Osteocyte (in vitro differentiated cells): ENCODE measurements at regions not wholly inside any gene's neighbourhood (a gene's known extent, or its start where the extent isn't known, plus 50 kb on each side); places are given as distances from the start of the nearest gene placed in this dataset.

ENCODE experiments used
- DNase-seq: peaks from one replicate; pipeline ENCODE4 v3.0.0; 2021; ENCODE audit warnings: mixed read lengths; ENCODE audit not compliant: unreplicated experiment; ENCODE audit errors: extremely low spot score
- H3K27ac Mint-ChIP-seq: one replicate; pipeline ENCODE4 v1.8.0; 2021; ENCODE audit warnings: mild to moderate bottlenecking, mixed read lengths; ENCODE audit not compliant: unreplicated experiment
- H3K27me3 Mint-ChIP-seq: one replicate; pipeline ENCODE4 v1.8.0; 2021; ENCODE audit warnings: mixed read lengths; ENCODE audit not compliant: unreplicated experiment
- H3K36me3 Mint-ChIP-seq: one replicate; pipeline ENCODE4 v1.8.0; 2021; ENCODE audit warnings: mixed read lengths; ENCODE audit not compliant: unreplicated experiment
- H3K4me1 Mint-ChIP-seq: one replicate; pipeline ENCODE4 v1.8.0; 2021; ENCODE audit warnings: mixed read lengths; ENCODE audit not compliant: unreplicated experiment
- H3K4me3 Mint-ChIP-seq: one replicate; pipeline ENCODE4 v1.8.0; 2021; ENCODE audit warnings: mild to moderate bottlenecking, moderate library complexity, mixed read lengths; ENCODE audit not compliant: unreplicated experiment
- H3K9me3 Mint-ChIP-seq: one replicate; pipeline ENCODE4 v1.8.0; 2021; ENCODE audit warnings: mixed read lengths; ENCODE audit not compliant: unreplicated experiment
- TF ChIP-seq, protein P1 (sequence below): fragments of 200-600 bp; sonication (generic); IDR thresholded peaks from 2 replicates; pipeline ENCODE4 v1.5.0; 2021; ENCODE audit warnings: antibody characterized with exemption, mild to moderate bottlenecking, moderate library complexity

DNA sequence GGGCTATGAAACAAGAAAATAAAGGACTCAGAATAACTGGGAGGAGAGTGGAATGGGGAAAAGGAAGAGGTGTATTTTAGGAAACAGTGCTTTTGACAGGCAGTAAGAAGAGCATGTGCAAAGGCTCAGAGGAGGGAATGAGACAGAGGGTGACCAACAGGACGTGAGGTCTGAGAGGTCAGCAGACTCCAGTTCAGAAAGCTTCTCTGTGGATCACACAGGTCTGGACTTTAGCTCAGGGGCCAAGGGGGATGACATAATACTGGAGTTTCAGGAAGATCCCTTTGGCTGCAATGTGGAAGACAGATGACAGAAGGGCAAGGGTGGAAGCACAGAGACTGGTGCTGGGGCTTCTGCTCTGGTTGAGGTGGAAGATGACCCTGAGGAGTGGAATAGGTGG lies 489.9 kb upstream of the CDH5 start:
- no peak overlapping the region for H3K4me3 Mint-ChIP-seq
- DNase-seq: no peak
- H3K27ac Mint-ChIP-seq: no peak overlapping the region
- H3K27me3 Mint-ChIP-seq: no peaks in the 10 kb centered on the region
- no peaks in the 10 kb centered on the region for H3K36me3 Mint-ChIP-seq
- peaks cover 8% of the 10 kb centered on the region for H3K9me3 Mint-ChIP-seq
- TF ChIP-seq, protein P1, sequence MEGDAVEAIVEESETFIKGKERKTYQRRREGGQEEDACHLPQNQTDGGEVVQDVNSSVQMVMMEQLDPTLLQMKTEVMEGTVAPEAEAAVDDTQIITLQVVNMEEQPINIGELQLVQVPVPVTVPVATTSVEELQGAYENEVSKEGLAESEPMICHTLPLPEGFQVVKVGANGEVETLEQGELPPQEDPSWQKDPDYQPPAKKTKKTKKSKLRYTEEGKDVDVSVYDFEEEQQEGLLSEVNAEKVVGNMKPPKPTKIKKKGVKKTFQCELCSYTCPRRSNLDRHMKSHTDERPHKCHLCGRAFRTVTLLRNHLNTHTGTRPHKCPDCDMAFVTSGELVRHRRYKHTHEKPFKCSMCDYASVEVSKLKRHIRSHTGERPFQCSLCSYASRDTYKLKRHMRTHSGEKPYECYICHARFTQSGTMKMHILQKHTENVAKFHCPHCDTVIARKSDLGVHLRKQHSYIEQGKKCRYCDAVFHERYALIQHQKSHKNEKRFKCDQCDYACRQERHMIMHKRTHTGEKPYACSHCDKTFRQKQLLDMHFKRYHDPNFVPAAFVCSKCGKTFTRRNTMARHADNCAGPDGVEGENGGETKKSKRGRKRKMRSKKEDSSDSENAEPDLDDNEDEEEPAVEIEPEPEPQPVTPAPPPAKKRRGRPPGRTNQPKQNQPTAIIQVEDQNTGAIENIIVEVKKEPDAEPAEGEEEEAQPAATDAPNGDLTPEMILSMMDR: no peak
- H3K4me1 Mint-ChIP-seq: no peaks in the 10 kb centered on the region

DNA sequence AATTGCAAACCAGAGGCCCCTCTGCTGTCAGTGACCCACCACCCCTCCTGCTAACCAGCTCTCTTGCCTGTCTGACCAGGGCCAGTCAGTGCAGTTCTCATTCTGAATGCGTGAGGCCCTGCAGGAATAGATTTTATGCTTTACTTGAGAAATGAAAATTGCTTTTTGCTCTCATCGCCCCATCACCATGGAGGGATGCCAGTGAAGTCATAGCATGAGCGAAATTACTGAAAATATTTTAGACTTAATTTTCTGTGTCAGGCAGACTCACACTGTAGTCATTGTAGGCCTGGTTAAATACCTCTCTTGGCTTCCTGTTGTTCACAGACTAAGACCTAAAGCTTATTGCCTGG lies 490.5 kb upstream of the CDH5 start:
- DNase-seq: no peak
- Mint-ChIP-seq H3K36me3 (no peaks in the 10 kb centered on the region), H3K27ac (no peak overlapping the region), H3K9me3 (peaks cover 6% of the 10 kb centered on the region), H3K27me3 (no peaks in the 10 kb centered on the region), H3K4me1 (no peaks in the 10 kb centered on the region), H3K4me3 (no peak overlapping the region)
- TF ChIP-seq, protein P1: no peak

GRCh38 chr16:65875381-65876055 lies 491.0 kb upstream of the CDH5 start:
- DNase-seq: no peak
- Mint-ChIP-seq H3K4me3 (no peak overlapping the region), H3K27ac (no peak overlapping the region), H3K4me1 (no peaks in the 10 kb centered on the region), H3K27me3 (peaks cover under 1% of the 10 kb centered on the region), H3K9me3 (peaks cover 6% of the 10 kb centered on the region), H3K36me3 (no peaks in the 10 kb centered on the region)
- TF ChIP-seq, protein P1: no peak

- H3K36me3 Mint-ChIP-seq: no peaks in the 10 kb centered on the region
- peaks cover 3% of the 10 kb centered on the region for H3K9me3 Mint-ChIP-seq
- no peak overlapping the region for H3K4me3 Mint-ChIP-seq
- H3K27ac Mint-ChIP-seq: no peak overlapping the region
- no peaks in the 10 kb centered on the region for H3K4me1 Mint-ChIP-seq
- peaks cover 21% of the 10 kb centered on the region for H3K27me3 Mint-ChIP-seq
- TF ChIP-seq, protein P1: no peak
- no peak for DNase-seq
Measured at GRCh38 chr16:65869261-65869660, 497.2 kb upstream of the CDH5 start.

DNA sequence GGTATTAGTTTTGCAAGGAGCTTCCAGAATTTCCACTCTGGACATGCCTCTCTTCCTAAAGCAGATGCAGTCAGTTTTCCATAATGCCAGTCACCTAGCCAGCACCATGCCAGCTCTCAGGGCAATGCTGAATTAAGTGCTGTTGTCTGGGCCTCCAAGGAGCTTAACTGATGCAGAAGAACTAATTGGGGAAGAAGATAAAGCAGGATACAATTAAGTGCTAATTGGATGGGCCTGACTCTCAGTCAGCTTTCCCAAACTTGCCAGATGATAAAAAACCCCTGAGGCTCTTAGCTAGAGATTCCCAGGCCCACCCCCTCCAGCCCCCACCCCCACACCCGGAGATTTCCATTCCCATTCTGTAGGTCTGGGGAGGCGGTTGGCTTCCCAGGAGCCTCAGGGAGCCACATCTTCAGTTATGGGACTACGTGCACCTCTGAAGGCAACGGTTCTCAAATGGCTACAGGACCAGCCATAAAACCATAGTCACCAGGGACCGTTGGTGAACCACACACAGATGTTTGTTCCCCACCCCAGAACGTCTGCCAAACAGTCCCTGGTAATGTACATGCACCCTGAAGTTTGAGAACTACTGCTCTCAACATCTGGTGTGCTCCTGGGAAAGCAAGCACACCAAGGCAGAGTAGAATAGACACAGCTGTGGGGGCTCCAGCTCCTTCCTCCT lies 499.1 kb upstream of the CDH5 start:
- peaks cover 21% of the 10 kb centered on the region for H3K27me3 Mint-ChIP-seq
- DNase-seq: peak; percentile 44
- TF ChIP-seq, protein P1: no peak

More for the DNA sequence above, 499.1 kb upstream of the CDH5 start:
- Mint-ChIP-seq H3K27ac (no peak overlapping the region), H3K36me3 (no peaks in the 10 kb centered on the region), H3K4me1 (no peaks in the 10 kb centered on the region), H3K4me3 (no peak overlapping the region), H3K9me3 (peaks cover 8% of the 10 kb centered on the region)
